ENCODE measurements at regions not wholly inside any gene's neighbourhood (a gene's known extent, or its start where the extent isn't known, plus 50 kb on each side); places are given as distances from the start of the nearest gene placed in this dataset.
"Not testable (repeated sequence)": the region's sequence is repeated elsewhere in the genome, so short reads cannot be mapped to it uniquely, and the experiment has no call there.

DNA sequence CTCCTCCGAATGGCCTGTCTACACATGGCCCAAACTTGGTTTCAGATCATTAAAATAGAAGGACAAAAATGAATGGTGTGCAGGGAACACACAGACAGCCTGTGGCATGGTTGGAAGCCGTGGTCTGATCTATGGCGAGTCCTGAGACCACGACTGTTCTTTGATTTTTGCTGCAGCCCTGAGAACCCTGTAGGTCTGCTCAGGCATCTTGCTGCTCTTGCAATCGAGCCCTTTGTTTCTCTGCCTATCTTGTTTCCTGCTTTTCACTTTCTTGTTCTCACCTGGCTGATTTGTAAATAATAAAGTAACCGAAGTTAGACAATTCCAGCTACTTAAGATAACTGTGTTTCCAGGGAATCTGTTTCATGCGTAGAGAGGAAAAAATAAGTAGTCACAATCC is 54.1 kb upstream of the NBPF9 start:
- not testable (repeated sequence) for H3K9me3 ChIP-seq (ENCODE audit: low read depth, low read length); H3K4me3 ChIP-seq (ENCODE audit: low read length); H3K27me3 ChIP-seq (ENCODE audit: insufficient read depth, low read length); H3K4me1 ChIP-seq (ENCODE audit: insufficient read depth, low read length)

DNA sequence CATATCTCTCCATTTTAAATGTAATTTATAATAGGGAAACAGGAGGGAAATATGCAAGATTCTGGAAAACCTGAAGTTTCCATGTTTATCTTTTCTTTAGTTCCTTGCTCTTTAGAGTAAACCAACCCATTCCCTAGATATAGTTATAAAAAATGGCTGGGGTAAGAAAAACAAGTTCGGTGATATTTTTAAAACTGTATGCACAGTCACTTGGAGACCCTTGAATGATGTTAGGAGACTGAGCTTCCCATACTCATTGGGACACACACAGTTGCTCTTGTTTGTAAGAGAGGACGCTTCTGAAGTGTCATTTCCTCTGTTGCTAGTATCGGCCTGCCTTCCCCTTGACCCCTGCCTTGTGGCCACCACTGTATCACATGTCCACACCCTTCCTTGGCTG is 55.0 kb upstream of the NBPF9 start:
- not testable (repeated sequence) for H3K9me3 ChIP-seq (ENCODE audit: low read depth, low read length); H3K4me1 ChIP-seq (ENCODE audit: insufficient read depth, low read length); H3K27me3 ChIP-seq (ENCODE audit: insufficient read depth, low read length); H3K4me3 ChIP-seq (ENCODE audit: low read length)

DNA sequence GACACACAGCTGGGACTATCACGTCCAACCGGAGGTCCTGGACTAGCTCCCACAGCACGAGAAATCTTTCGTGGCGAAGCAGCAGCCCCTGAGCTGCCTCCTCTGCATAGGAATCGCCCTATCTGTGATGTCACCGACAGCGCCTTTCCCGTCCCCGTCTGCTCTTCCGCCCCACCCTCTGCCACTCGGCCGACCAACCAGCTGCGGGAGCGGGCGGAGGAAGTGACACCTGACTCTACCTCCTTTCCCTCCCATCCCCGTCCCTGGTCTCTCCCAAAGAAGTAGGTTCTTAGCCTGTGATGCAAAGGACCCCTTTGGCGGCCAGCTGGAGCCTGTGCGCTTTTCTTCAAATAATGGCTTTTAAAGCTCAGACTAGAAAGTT is 59.7 kb upstream of the NBPF9 start:
- not testable (repeated sequence) for H3K27me3 ChIP-seq (ENCODE audit: insufficient read depth, low read length); H3K4me3 ChIP-seq (ENCODE audit: low read length); H3K9me3 ChIP-seq (ENCODE audit: low read depth, low read length); H3K4me1 ChIP-seq (ENCODE audit: insufficient read depth, low read length)

DNA sequence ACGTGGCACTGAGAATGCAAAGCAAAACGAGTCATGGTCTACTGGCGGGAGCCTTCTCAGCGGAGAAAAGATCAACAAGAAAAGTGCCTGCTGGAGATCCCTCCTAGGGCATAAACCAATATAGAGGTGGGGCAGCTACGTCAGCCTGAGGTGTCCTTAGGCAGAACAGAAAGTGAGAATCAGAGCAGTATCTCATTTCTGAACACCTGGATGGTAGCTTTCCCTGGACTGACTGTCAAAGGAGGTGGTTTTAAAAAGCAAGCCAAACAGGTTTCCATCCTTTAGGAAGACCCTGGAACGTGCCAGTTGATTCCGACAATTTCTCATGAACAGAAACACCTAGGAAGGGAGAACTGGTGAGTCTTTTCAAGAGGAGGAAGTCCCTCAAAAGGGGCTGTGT is 71.4 kb upstream of the NBPF9 start:
- H3K4me3 ChIP-seq (ENCODE audit: low read length); H3K4me1 ChIP-seq (ENCODE audit: insufficient read depth, low read length); H3K27me3 ChIP-seq (ENCODE audit: insufficient read depth, low read length); H3K9me3 ChIP-seq (ENCODE audit: low read depth, low read length): not testable (repeated sequence)

DNA sequence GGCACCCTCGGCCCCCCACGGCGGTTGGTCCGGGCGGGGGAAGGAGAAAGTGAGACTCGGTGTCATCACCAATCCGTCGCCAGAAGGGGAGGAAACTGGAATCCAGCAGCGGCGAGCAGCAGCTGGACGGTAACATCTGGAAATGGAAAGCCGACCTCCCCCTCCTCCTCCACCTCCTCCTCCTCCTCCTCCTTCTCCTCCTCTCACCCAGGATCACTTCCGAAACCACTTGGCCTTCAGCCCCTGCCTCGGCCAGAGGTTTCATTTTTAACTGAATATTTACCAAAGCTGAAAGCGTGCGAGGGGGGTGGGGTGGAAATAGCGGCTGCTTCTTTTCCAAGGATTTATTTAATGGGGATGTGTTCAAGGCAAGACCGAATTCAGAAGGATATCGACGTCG is 72.5 kb upstream of the NBPF9 start:
- not testable (repeated sequence) for H3K27me3 ChIP-seq (ENCODE audit: insufficient read depth, low read length); H3K4me1 ChIP-seq (ENCODE audit: insufficient read depth, low read length); H3K9me3 ChIP-seq (ENCODE audit: low read depth, low read length)
- peak overlapping the region; percentile 32 for H3K4me3 ChIP-seq (ENCODE audit: low read length)

DNA sequence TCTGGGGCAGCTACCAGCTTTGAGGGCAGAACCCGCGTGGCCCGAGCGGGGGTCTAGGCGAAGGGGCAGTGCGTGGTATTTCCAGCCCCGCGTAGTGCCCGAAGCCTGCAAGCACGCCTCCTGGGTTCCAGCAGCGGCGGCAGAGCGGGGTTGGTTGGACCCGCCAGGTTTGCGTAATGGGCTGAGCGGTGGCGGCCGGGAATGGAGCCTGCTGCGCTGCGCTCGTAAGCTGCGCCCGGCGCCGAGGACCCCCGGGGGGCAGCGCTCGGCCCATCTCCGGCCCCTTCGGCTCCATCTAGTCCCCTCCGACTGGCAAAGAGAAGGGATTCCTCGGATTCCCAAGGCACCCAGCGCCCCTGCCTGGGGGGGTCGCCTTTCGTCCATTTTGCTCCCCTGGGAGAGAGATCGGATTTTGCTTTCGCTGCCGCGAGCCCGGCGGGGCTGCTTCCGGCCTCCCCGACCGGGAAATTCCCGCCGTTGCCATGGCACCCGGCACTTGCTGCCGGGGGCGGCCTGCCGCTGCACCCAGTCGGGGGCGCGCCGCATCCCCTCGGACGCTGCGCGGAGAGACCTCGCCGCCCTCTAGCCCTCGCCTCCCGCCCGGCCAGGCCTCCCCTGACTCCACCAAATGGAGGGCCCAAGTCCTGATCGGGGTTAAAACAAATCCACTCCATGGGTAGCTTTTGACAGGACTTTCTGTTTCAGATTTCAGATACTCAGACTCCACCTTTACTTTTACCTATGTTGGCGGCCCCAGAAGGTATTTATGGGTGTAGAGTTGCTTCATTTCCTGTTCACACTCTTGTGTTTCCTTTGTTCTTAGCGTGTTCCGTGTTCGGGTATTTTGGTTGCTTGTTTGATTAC is 73.3 kb upstream of the NBPF9 start:
- H3K4me1 ChIP-seq (ENCODE audit: insufficient read depth, low read length); H3K27me3 ChIP-seq (ENCODE audit: insufficient read depth, low read length); H3K9me3 ChIP-seq (ENCODE audit: low read depth, low read length): not testable (repeated sequence)
- H3K4me3 ChIP-seq (ENCODE audit: low read length), result peak overlapping the region; percentile 50

DNA sequence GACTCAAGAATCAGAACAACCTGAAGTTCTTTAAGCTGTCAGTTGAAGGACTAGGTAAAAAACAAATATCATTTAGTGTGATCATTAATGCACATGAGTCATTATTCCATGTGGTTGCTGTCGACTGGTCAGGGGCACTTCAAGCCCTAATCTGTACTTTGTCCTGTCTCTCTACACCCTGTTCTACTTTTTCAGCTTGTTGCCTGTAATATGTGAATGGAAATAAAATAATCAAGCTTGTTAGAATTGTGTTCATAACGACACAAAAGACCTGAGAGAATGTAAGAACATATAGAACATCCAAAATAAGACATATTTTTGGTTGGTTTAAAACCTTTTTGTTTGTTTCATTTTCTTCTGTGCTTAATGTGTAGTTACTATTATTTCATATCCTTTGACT is 87.4 kb upstream of the NBPF9 start:
- H3K9me3 ChIP-seq (ENCODE audit: low read depth, low read length); H3K4me3 ChIP-seq (ENCODE audit: low read length); H3K27me3 ChIP-seq (ENCODE audit: insufficient read depth, low read length); H3K4me1 ChIP-seq (ENCODE audit: insufficient read depth, low read length): not testable (repeated sequence)

DNA sequence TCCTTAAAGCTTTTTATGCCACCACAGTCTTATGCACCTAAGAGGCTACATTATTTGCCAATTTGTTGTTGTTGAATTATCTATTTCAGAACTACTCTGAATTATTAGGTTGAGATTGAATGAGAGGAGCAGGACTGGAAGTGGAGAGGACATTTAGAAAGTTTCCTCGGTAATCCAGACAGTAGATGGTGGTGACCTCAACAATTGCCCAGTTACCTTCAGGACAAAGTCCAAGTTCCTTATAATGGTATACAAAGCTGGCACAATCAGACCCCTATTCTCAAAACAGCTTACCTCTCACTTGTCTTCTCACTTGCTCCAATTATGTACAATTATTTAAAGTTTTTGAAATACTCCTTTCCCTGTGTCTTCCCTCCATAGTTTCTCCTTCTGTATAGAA is 93.3 kb upstream of the NBPF9 start:
- not testable (repeated sequence) for H3K9me3 ChIP-seq (ENCODE audit: low read depth, low read length); H3K27me3 ChIP-seq (ENCODE audit: insufficient read depth, low read length); H3K4me1 ChIP-seq (ENCODE audit: insufficient read depth, low read length); H3K4me3 ChIP-seq (ENCODE audit: low read length)

DNA sequence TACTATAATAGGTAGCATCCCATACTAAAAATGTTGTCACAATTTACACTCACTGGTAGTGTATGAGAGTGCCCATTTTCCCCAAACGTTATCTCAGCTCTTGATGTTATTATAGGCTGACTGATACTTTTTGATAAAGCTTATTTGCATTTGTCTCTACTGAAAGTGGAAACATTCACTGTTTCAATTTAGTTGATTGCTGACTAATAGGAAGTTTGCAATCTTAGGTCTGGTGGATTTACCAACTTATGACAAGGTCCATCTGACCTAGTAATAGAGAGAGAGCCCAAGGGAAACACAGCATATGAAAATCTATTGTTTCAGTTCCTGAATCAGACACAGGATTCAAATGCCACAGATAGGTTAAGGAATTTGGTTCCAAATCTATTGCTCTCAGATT is 97.2 kb upstream of the NBPF9 start:
- not testable (repeated sequence) for H3K4me3 ChIP-seq (ENCODE audit: low read length); H3K9me3 ChIP-seq (ENCODE audit: low read depth, low read length); H3K27me3 ChIP-seq (ENCODE audit: insufficient read depth, low read length); H3K4me1 ChIP-seq (ENCODE audit: insufficient read depth, low read length)

DNA sequence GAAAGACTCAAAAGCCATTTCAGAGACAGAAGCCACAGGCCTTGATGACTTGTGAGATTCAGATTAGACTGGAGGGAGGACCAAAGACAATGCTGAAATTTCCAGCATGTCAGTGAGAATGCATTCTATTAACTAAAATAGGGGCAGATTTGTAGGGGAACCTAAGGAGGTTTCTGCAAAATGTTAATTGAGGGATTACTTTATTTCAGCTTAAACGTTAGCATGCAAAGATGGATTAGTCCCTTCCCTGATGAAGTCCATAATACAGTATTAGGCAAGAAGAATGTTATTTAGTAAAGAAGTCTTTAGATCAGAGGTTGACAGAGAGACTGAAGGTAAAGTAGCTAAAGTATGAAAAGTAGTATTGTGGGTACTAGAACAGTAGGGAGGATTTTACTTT is 98.9 kb upstream of the NBPF9 start:
- not testable (repeated sequence) for H3K4me3 ChIP-seq (ENCODE audit: low read length); H3K9me3 ChIP-seq (ENCODE audit: low read depth, low read length); H3K4me1 ChIP-seq (ENCODE audit: insufficient read depth, low read length); H3K27me3 ChIP-seq (ENCODE audit: insufficient read depth, low read length)

DNA sequence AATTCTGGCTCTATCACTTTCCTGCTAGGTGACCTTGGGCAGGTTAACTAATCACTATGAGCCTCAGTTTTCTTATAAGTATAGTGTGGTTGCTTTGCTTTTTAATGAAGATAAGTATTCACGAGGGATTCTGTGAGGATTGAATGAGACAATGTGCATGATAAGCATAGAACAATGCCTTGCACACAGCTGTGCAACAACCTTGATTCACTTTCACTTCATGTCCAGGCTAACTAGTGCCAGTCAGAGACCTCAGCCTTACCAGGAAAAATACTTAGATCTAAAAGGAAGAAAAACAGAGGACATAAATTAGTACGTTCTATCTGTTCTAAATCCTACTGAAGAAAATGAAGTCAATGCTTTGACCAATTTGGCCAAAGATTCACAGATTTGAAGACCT is 101.0 kb upstream of the NBPF9 start:
- not testable (repeated sequence) for H3K4me3 ChIP-seq (ENCODE audit: low read length); H3K9me3 ChIP-seq (ENCODE audit: low read depth, low read length); H3K27me3 ChIP-seq (ENCODE audit: insufficient read depth, low read length); H3K4me1 ChIP-seq (ENCODE audit: insufficient read depth, low read length)

DNA sequence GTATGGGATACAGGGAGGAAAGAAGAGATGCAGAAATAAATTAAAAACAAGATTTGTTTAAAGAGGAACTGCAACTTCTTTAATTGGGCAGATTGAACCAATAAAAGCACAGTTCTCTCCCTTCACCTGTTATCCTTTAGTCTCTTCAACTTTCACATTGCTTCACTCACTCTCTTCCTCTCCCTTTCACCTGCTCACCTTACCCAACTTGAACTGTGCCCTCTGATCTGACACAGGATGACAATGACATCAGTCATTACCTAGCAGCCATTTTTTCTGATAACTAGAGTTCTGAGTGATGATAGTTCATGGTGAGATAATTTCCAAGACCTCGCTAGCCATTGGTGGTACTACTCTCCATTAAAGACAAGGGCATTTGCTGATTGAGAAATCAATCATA is 105.5 kb upstream of the NBPF9 start:
- H3K9me3 ChIP-seq (ENCODE audit: low read depth, low read length); H3K4me3 ChIP-seq (ENCODE audit: low read length); H3K27me3 ChIP-seq (ENCODE audit: insufficient read depth, low read length); H3K4me1 ChIP-seq (ENCODE audit: insufficient read depth, low read length): not testable (repeated sequence)

DNA sequence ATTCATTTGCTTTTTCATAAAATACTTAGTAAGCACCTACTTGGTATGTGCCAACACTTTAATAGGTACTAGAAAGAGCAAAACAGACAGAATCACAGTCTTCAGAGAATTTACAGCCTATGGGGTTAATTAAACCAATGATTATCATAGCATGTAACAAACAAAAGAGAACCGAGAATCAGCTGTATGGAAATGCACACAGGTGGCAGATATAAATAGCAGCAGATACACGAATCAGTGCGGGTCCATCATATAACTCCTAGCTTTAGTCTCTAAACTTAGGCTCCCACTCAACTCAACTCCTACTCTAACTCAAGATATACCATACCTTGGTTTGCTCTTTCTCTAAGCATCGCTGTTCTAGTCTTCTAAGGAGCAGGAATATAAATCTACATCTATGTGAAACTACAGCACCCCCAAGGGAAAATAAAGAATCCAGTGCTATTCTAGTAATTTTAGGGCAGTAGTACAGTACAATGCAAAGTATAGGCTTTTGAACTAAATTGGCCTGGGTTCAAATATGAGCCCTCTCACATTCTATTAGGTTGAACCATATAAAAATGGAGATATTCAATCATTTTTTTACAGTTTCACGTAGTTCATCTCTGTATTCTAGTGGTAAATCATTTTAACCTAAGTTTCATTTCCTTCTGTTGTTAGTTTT is 108.5 kb upstream of the NBPF9 start:
- H3K27me3 ChIP-seq (ENCODE audit: insufficient read depth, low read length); H3K4me3 ChIP-seq (ENCODE audit: low read length); H3K9me3 ChIP-seq (ENCODE audit: low read depth, low read length); H3K4me1 ChIP-seq (ENCODE audit: insufficient read depth, low read length): not testable (repeated sequence)

DNA sequence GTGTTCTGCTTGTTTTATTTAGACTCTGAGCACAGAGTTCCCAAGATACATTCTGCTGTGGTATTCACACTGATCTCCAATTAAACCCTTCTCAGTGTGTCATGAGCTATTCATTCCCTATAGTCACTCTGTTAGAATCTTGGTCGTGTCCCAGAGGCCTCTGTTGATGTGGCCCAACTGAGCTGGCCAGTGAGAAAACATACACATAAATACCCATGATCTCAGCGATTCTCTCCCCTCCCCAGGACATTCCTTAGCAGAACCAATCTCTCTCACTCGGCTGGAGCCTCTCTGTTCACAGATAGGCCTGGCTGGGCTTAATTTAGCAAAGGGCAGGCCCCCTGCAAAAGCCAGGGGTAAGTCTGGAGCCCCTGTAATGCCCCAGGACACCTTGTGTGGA is 109.6 kb upstream of the NBPF9 start:
- not testable (repeated sequence) for H3K27me3 ChIP-seq (ENCODE audit: insufficient read depth, low read length); H3K4me1 ChIP-seq (ENCODE audit: insufficient read depth, low read length); H3K4me3 ChIP-seq (ENCODE audit: low read length); H3K9me3 ChIP-seq (ENCODE audit: low read depth, low read length)

DNA sequence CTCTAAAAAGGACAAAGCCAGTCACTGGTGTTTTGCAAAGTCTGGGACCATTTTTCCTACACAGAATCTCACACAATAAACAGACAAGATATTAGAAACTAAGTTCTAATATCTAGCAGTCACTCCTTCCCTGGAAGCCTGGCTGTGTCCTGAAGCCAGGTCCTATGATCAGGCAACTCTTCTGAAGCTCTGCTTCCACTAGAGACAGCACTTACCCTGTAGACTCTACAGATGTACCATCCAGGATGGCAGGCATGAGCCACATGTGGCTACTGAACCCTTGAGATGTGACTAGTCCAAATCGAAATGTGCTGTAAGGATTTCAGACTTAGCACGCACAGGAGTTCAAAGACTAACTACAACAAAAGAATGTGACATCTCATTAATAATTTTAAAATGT is 110.3 kb upstream of the NBPF9 start:
- H3K9me3 ChIP-seq (ENCODE audit: low read depth, low read length); H3K4me3 ChIP-seq (ENCODE audit: low read length); H3K27me3 ChIP-seq (ENCODE audit: insufficient read depth, low read length); H3K4me1 ChIP-seq (ENCODE audit: insufficient read depth, low read length): not testable (repeated sequence)

All from mononuclear cell (primary cell).